BLaER1 (cell line): ENCODE measurements at regions not wholly inside any gene's neighbourhood (a gene's known extent, or its start where the extent isn't known, plus 50 kb on each side); places are given as distances from the start of the nearest gene placed in this dataset.

Source experiments
- H3K27ac ChIP-seq: shearing (Covaris generic); formaldehyde crosslinking; 2 replicates; pipeline ENCODE4 v1.8.1; 2022
- H3K27me3 ChIP-seq: shearing (Covaris generic); formaldehyde crosslinking; 2 replicates; pipeline ENCODE4 v1.8.1; 2022
- H3K36me3 ChIP-seq: shearing (Covaris generic); formaldehyde crosslinking; 2 replicates; pipeline ENCODE4 v1.8.1; 2022
- H3K4me1 ChIP-seq: shearing (Covaris generic); formaldehyde crosslinking; 2 replicates; pipeline ENCODE4 v1.8.1; 2022
- H3K4me2 ChIP-seq: shearing (Covaris generic); formaldehyde crosslinking; 2 replicates; pipeline ENCODE4 v1.8.1; 2022
- H3K4me3 ChIP-seq: shearing (Covaris generic); formaldehyde crosslinking; 2 replicates; pipeline ENCODE4 v1.8.1; 2022
- H3K9ac ChIP-seq: shearing (Covaris generic); formaldehyde crosslinking; 2 replicates; pipeline ENCODE4 v1.8.1; 2022
- H3K9me3 ChIP-seq: shearing (Covaris generic); formaldehyde crosslinking; 2 replicates; pipeline ENCODE4 v1.8.1; 2022
- H4K20me1 ChIP-seq: shearing (Covaris generic); formaldehyde crosslinking; 2 replicates; pipeline ENCODE4 v1.8.1; 2022
- Cebpa-rat ChIP-seq: shearing (Covaris generic); IDR thresholded peaks from 2 replicates; pipeline ENCODE4 v1.8.1; 2022

DNA sequence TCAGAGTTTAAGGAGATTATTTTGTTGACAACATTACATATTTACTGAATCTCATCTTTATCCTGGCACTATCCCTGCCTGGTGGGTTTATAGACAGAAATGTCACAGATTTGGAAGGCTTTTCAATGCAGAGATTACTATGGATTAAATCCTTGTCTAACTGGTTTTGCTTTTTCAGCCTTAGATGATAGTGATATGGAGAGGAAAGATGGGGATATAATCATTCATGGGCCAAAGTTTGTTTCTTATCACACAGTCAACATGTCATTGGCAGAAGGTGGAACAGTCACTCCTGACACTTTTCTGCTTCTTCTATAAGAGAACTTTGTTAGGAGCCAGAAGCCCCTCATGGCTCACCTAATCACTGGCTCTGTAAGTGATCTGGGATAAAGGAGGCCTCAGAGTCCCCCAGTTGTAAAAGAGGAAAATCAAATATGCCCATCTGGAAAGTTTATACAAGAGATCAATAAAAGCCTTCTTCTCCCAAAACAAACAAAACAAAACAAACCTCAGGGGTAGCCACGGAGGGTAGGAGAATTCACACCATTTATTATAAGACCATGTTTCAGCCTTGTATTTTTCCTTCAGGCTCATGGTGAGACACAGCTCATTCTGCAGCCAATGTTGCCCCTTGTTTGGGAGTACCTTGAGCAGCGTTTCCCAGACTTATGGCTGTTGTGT lies 101.2 kb downstream of the PCSK1 start:
- no peak for TF ChIP-seq Cebpa-rat
- Histone ChIP-seq H3K4me3 (no peak overlapping the region), H3K9me3 (no peaks in the 10 kb centered on the region), H3K9ac (no peak overlapping the region), H3K4me2 (no peak overlapping the region), H3K36me3 (no peaks in the 10 kb centered on the region), H3K4me1 (no peaks in the 10 kb centered on the region), H4K20me1 (no peaks in the 10 kb centered on the region), H3K27me3 (no peaks in the 10 kb centered on the region), H3K27ac (no peak overlapping the region)

DNA sequence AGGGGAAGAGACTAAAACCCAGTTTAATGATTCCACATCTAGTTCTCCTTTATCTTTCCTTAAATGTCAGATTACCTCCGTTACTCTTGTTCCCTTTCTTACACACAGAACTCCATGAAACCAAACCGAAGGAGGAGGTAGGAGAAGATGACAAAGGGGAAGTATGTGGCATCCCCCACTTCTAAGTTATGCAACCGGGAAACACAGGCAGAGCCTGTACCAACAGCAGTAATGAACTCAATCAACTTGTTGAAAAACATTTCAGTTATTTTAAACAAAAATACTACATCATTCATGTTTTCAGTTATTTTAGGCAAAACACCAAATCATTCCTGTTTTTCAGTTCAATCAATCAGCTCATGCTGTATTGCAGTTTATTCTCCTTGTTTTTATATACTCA lies 101.8 kb downstream of the PCSK1 start:
- H3K4me3 ChIP-seq, result no peak overlapping the region
- no peak for TF ChIP-seq Cebpa-rat

DNA sequence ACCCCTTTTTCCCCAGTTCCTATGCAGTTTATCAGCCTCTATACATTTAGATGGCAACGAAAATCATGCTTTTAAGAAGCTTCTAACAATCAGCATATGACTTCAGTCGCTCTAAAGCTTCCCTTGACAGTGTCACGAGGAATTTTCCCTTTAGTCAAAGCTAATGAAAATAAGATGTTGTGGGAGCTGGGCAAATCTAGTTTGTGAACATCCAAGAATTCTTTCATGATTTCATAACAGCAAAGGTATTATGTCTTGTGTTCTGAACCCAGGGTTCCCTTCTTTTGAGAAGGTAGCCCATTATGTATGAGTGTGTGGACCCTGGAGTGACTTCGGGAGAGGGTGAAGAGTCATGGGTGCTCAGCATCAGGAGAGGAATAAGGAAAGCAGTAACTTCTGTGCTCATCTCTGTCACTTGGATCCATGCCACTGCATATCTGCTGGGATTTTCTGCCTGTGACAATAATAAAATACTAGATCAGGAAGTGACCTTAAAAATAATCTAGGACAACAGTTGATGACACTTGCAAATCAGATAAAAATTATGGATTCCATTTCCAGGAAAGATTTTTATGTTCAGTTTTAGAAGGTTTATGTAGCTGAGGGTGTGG lies 102.4 kb downstream of the PCSK1 start:
- H3K9ac ChIP-seq, result no peak overlapping the region
- no peak for TF ChIP-seq Cebpa-rat
- no peaks in the 10 kb centered on the region for H3K9me3 ChIP-seq
- no peaks in the 10 kb centered on the region for H3K4me1 ChIP-seq
- H3K4me2 ChIP-seq, result no peak overlapping the region
- no peaks in the 10 kb centered on the region for H3K27me3 ChIP-seq
- no peak overlapping the region for H3K27ac ChIP-seq
- no peaks in the 10 kb centered on the region for H3K36me3 ChIP-seq
- H4K20me1 ChIP-seq, result no peaks in the 10 kb centered on the region
- H3K4me3 ChIP-seq, result no peak overlapping the region

More for the DNA sequence above, 101.8 kb downstream of the PCSK1 start:
- Histone ChIP-seq H3K9me3 (no peaks in the 10 kb centered on the region), H3K4me2 (no peak overlapping the region), H3K27ac (no peak overlapping the region), H3K27me3 (no peaks in the 10 kb centered on the region), H3K4me1 (no peaks in the 10 kb centered on the region), H3K9ac (no peak overlapping the region), H3K36me3 (no peaks in the 10 kb centered on the region), H4K20me1 (no peaks in the 10 kb centered on the region)

DNA sequence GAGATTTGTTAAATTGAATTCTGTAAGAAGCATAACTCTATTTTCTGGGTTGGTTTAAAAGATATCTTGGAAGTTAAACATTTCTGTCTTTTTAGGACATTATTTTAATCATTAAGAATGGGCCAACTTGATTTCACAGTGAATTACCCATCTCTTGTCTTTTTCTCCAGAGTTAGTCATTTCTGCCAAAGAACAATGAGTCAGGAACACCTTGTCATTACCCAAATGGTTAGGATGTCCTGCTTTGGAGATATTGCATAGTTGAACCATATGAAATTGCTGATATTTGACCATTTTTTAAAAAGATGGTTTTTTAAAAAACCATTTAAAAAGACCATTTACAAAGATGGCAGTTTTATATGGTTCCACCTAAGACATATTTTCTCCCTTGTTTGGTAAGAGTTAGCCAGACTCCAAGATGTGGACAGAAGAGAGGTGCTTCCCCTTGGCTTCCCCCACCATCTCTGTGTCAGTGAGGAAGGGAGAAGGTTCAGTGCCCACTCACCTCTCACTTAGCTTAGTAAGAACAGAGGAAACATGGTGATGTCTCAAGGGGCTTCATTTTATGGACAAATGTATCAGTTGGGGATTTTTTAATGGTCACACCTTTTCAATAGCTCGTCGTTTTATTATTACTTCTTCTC lies 103.0 kb downstream of the PCSK1 start:
- H3K27me3 ChIP-seq, result no peaks in the 10 kb centered on the region
- H4K20me1 ChIP-seq, result no peaks in the 10 kb centered on the region
- H3K27ac ChIP-seq, result no peak overlapping the region
- no peaks in the 10 kb centered on the region for H3K4me1 ChIP-seq
- no peak overlapping the region for H3K9ac ChIP-seq
- H3K4me2 ChIP-seq, result no peak overlapping the region
- no peak for TF ChIP-seq Cebpa-rat
- H3K9me3 ChIP-seq, result no peaks in the 10 kb centered on the region
- no peak overlapping the region for H3K4me3 ChIP-seq
- H3K36me3 ChIP-seq, result no peaks in the 10 kb centered on the region

DNA sequence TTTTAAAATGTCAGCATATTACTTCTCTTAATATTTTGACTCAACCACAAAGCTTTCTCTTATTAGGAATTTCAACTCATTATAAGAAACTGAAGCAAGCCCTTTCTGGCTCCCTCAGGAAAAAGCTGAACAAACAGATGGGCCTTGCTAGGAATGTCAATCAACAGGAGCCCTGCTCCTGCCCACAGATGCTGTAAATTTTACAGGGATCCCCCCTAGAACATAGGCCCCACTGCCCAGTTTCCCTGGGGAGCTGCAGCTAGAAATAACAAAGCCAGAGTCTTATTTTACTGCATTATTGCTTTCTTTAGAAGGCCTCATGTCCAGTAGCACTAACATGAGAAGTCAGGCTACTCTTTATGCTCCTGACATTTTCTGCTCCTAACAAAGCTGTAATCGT lies 103.8 kb downstream of the PCSK1 start:
- H3K27ac ChIP-seq, result no peak overlapping the region
- H3K4me2 ChIP-seq, result no peak overlapping the region
- H3K27me3 ChIP-seq, result no peaks in the 10 kb centered on the region
- TF ChIP-seq Cebpa-rat, result no peak
- no peaks in the 10 kb centered on the region for H3K36me3 ChIP-seq
- no peaks in the 10 kb centered on the region for H3K9me3 ChIP-seq
- H3K4me3 ChIP-seq, result no peak overlapping the region
- H4K20me1 ChIP-seq, result no peaks in the 10 kb centered on the region
- no peak overlapping the region for H3K9ac ChIP-seq
- no peaks in the 10 kb centered on the region for H3K4me1 ChIP-seq

DNA sequence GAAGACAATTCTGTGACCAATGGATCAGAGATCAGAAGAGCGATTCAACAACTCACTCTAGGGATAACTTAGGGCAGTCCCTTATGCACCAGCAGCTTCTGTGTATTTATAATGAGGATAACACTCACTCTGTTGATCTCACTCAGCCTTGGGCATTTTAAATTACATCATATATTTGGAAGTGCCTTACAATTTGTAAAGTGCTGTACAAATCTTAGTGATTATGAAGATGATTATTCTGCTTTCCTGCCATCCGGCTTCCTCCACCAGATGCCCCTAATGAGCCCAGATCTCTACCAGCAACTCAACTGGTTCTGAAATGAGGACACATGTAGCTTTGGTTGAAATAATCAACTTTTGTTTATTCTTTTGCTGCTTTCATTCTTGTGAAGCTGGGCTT lies 105.3 kb downstream of the PCSK1 start:
- H3K4me2 ChIP-seq, result no peak overlapping the region
- TF ChIP-seq Cebpa-rat, result no peak

DNA sequence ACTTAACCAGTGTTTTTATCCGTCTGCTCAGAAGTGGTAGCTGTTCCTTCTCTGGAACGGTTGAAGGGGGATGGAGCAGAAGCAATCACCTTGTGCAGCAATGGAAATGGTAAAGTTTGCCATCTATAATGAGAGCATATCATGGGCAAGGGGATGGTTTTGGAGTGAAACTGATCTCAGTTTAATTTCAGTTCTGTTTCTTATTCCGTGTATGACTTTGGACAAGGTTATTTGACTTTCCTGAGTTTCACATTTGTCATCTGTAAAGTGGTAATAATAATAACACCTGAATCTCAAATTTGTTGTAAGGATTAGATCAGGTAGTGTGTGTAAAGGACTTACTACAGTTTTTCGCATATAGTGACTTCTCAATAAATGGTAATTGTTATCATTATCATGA lies 106.1 kb downstream of the PCSK1 start:
- Histone ChIP-seq H3K27ac (no peak overlapping the region), H3K4me1 (no peaks in the 10 kb centered on the region), H3K9me3 (no peaks in the 10 kb centered on the region; the same call in 1 of the 2 replicates), H3K4me3 (no peak overlapping the region), H3K4me2 (no peak overlapping the region), H3K9ac (no peak overlapping the region), H3K36me3 (no peaks in the 10 kb centered on the region), H3K27me3 (no peaks in the 10 kb centered on the region), H4K20me1 (no peaks in the 10 kb centered on the region)
- TF ChIP-seq Cebpa-rat, result no peak

More for the DNA sequence above, 105.3 kb downstream of the PCSK1 start:
- Histone ChIP-seq H3K9me3 (no peaks in the 10 kb centered on the region; the same call in 1 of the 2 replicates), H3K27ac (no peak overlapping the region), H3K27me3 (no peaks in the 10 kb centered on the region), H3K9ac (no peak overlapping the region), H3K36me3 (no peaks in the 10 kb centered on the region), H3K4me1 (no peaks in the 10 kb centered on the region), H4K20me1 (no peaks in the 10 kb centered on the region), H3K4me3 (no peak overlapping the region)

DNA sequence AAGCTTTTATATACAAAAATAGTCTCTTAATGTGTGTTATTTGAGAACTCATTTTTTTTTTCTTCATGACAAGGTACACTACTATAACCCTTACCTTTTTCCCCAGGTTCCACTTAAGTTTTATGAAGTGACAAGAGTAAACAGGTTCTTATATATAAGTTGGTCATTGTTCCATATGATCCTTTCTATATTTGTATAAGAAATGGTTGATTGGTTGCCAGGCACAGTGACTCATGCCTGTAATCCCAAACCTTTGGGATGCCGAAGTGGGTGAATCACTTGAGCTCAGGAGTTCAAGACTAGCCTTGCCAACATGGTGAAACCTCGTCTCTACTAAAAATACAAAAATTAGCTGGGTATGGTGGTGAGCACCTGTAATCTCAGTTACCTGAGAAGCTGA lies 108.3 kb downstream of the PCSK1 start:
- H3K27ac ChIP-seq, result no peak overlapping the region
- no peaks in the 10 kb centered on the region for H3K4me1 ChIP-seq
- H4K20me1 ChIP-seq, result no peaks in the 10 kb centered on the region
- H3K36me3 ChIP-seq, result no peaks in the 10 kb centered on the region
- H3K9me3 ChIP-seq, result no peaks in the 10 kb centered on the region; the same call in 1 of the 2 replicates
- TF ChIP-seq Cebpa-rat, result no peak
- H3K4me3 ChIP-seq, result no peak overlapping the region
- no peak overlapping the region for H3K9ac ChIP-seq
- no peak overlapping the region for H3K4me2 ChIP-seq
- H3K27me3 ChIP-seq, result no peaks in the 10 kb centered on the region

DNA sequence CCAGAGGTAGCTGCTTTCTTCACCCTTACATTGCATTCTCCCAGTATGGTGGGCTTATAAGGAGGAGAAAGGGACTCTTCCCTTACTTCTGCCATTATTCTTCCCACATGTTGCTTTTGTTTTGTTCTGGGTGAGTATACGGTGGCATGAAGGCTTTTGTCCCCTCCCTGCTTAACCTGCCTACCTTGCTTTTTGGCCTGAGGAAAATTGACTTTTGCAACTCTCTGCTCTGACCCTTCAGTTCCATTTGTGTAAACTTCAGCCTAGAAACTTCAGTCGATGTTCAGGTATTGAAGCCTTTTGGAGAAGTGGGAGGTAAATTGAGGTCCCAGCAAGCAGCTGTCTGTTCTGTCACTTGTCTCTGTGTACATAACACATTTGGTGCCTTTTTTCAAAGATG lies 110.2 kb downstream of the PCSK1 start:
- no peaks in the 10 kb centered on the region for H3K4me1 ChIP-seq
- H3K4me2 ChIP-seq, result no peak overlapping the region
- TF ChIP-seq Cebpa-rat, result no peak
- H3K9ac ChIP-seq, result no peak overlapping the region
- no peaks in the 10 kb centered on the region for H4K20me1 ChIP-seq
- no peak overlapping the region for H3K4me3 ChIP-seq
- H3K27ac ChIP-seq, result no peak overlapping the region
- H3K27me3 ChIP-seq, result no peaks in the 10 kb centered on the region
- H3K9me3 ChIP-seq, result no peaks in the 10 kb centered on the region; the same call in 1 of the 2 replicates
- no peaks in the 10 kb centered on the region for H3K36me3 ChIP-seq

DNA sequence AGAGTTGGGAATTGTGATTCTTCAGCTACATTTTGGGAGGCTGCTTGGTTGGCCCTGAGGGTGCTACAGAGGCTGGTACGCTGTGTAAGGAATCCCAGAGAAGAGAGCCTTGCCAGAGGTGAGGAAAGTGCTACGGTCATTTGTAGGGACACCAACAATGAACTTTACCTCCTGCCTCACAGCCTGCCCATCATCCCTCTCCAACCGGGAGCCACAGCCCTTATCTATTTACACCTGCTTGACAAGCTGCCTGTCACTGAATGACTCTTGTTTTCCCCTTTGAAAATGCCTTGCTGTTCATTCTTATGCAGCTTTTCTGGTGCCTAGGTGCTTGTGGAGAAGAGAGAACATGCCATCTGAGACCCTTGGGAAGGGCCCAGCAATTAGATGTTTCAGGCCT lies 110.8 kb downstream of the PCSK1 start:
- Histone ChIP-seq H3K36me3 (no peaks in the 10 kb centered on the region), H3K4me3 (no peak overlapping the region), H3K4me2 (no peak overlapping the region), H3K9me3 (no peaks in the 10 kb centered on the region; the same call in 1 of the 2 replicates), H4K20me1 (no peaks in the 10 kb centered on the region), H3K4me1 (no peaks in the 10 kb centered on the region), H3K9ac (no peak overlapping the region), H3K27ac (no peak overlapping the region), H3K27me3 (no peaks in the 10 kb centered on the region)
- no peak for TF ChIP-seq Cebpa-rat
